HG03520 (cell line): ENCODE measurements at regions not wholly inside any gene's neighbourhood (a gene's known extent, or its start where the extent isn't known, plus 50 kb on each side); places are given as distances from the start of the nearest gene placed in this dataset.
"Not testable (repeated sequence)": the region's sequence is repeated elsewhere in the genome, so short reads cannot be mapped to it uniquely, and the experiment has no call there.

Experiments used
- ATAC-seq: cut with Tn5 transposase; IDR thresholded peaks from one replicate; pipeline ENCODE4 v1.9.1; 2021; ENCODE audit warnings: mild to moderate bottlenecking, moderate library complexity; ENCODE audit not compliant: unreplicated experiment

GRCh38 chr3:23111797-23112196 lies 91.3 kb upstream of the UBE2E2 start:
- no peak for ATAC-seq

GRCh38 chr3:23112491-23112890 lies 90.6 kb upstream of the UBE2E2 start:
- no peak for ATAC-seq

GRCh38 chr3:23113455-23114171 lies 89.5 kb upstream of the UBE2E2 start:
- no peak for ATAC-seq

- ATAC-seq, result no peak
Observed at GRCh38 chr3:23114432-23114831, 88.7 kb upstream of the UBE2E2 start.

DNA sequence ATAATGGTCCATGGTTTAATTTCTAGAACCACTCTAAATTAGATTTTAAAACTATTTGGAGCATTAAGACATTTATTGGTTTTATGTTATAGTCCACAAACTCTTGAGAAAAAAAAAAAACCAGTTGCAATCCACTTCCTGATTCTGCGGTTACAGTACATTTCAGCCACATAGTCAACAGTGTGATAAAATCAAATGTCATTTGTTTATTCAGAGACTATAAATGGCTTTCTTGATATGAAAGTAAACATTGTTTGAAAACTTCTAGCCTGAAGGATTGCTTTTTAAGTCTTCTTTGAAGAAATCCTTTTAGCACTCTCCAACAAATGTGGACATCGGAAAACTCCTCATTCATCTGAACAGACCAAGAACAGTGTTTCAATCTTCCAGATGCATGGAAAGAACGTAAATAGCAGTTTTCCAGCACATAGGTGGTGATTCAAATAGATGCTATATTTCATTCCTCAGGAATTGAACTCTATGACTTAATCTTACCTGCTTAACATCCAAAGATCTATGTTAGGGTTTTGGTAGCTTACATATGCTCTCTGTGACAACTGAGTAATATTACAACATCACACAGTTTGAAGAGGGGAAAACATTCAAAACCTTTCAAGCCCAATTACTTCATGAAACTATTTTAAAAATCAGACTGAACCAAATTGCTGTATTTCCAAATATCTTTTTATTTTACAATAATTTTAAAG lies 87.8 kb upstream of the UBE2E2 start:
- ATAC-seq, result no peak

- ATAC-seq, result no peak
Observed at GRCh38 chr3:23116081-23116837, 86.9 kb upstream of the UBE2E2 start.

DNA sequence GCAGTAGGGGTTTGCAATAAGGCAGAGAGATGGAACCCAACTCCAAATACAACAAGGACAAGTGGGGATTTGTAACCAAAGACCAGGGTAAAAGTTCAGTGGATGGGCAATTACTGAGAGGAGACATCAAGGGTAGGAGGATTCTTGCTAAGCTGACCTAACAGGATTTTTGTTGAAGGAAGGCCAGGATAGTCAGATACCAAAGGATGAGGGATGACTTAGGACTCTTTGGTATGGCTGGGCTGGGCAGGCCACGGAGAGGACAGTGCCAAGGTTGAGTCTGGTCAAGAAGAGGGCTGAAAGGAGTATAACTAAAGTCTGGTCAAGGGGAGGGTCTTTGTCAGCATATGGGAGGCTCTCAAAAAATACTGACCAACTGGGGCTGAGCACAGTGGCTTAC lies 85.3 kb upstream of the UBE2E2 start:
- ATAC-seq, result no peak

GRCh38 chr3:23127196-23127595 lies 75.9 kb upstream of the UBE2E2 start:
- no peak for ATAC-seq

- ATAC-seq, result no peak
Observed at GRCh38 chr3:23128655-23129054, 74.5 kb upstream of the UBE2E2 start.

DNA sequence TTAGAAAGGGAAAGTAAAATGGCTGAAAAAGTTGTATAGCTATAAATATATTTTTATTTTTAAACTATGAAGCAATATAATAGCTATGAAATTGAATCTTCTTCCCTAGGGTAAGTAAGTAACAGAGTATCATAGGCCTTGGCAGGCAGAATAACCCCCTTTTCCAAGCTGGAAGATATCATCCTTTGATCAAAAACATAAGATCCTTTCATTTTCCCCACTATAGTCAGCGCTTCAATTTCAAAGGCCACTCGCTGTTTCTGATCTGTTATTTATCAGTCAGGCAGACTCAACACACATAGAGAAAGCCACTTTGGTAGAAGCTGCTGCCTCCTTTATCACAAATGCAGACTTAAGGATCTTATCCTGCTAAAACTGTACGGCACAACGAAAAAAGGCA lies 74.0 kb upstream of the UBE2E2 start:
- no peak for ATAC-seq

GRCh38 chr3:23129817-23130216 lies 73.3 kb upstream of the UBE2E2 start:
- ATAC-seq, result peak; percentile 89

GRCh38 chr3:23130406-23130805 lies 72.7 kb upstream of the UBE2E2 start:
- ATAC-seq, result no peak

GRCh38 chr3:23135026-23135785 lies 67.9 kb upstream of the UBE2E2 start:
- ATAC-seq, result no peak

- no peak for ATAC-seq
Observed at GRCh38 chr3:23136054-23136453, 67.1 kb upstream of the UBE2E2 start.

- ATAC-seq, result not testable (repeated sequence)
Observed at GRCh38 chr3:23144051-23144450, 59.1 kb upstream of the UBE2E2 start.

GRCh38 chr3:23146163-23146562 lies 57.0 kb upstream of the UBE2E2 start:
- no peak for ATAC-seq

GRCh38 chr3:23152989-23153388 lies 50.1 kb upstream of the UBE2E2 start:
- ATAC-seq, result no peak
